SK-N-SH (cell line): ENCODE measurements at regions not wholly inside any gene's neighbourhood (a gene's known extent, or its start where the extent isn't known, plus 50 kb on each side); places are given as distances from the start of the nearest gene placed in this dataset.

Source experiments
- CTCF ChIA-PET: fragments of 300-600, 350-600 bp; formaldehyde crosslinking; extraction: SDS; loops from one replicate; lab custom pipeline; 2021; lab: Yijun Ruan, JAX
- POLR2A ChIA-PET: fragments of 350-600 bp; sonication (Branson Sonifier 250); formaldehyde crosslinking; extraction: SDS; loops from one replicate; lab custom pipeline; 2020; ENCODE audit warnings: antibody characterized with exemption, inconsistent platforms; lab: Yijun Ruan, JAX
- DNase-seq: peaks from one replicate; pipeline ENCODE4 v3.0.0; 2012
- H2AFZ ChIP-seq: fragments of 200-600 bp; sonication (generic); 2 replicates; pipeline ENCODE4 v1.8.1; 2016; ENCODE audit warnings: antibody characterized with exemption, mild to moderate bottlenecking, low read depth
- H3F3A ChIP-seq: fragments of 200-600 bp; sonication (generic); replicated peaks from 2 replicates; pipeline ENCODE3; 2016; ENCODE audit warnings: antibody characterized with exemption, mild to moderate bottlenecking; ENCODE audit not compliant: insufficient read depth
- H3K27ac ChIP-seq, 2 experiments: fragments of 200-500 bp in 1 of 2; fragments of 200-600 bp in 1 of 2; sonication (Bioruptor generic) in 1 of 2; sonication (generic), shearing (Covaris generic) in 1 of 2; 2 replicates each; pipeline versions ENCODE4 v1.5.1 to v1.6.1; 2014 to 2016; ENCODE audit warnings: low read depth in 2 of 2, inconsistent platforms in 1 of 2, low read length in 1 of 2, mild to moderate bottlenecking in 1 of 2, mixed read lengths in 1 of 2
- H3K27me3 ChIP-seq: fragments of 200-600 bp; sonication (generic), shearing (Covaris generic); 2 replicates; pipeline ENCODE4 v1.6.1; 2016; ENCODE audit warnings: mixed run types; ENCODE audit not compliant: insufficient read depth
- H3K36me3 ChIP-seq, 2 experiments: fragments of 200-500 bp in 1 of 2; fragments of 200-600 bp in 1 of 2; sonication (Bioruptor generic) in 1 of 2; sonication (generic) in 1 of 2; replicated peaks in 1 of 2; 2 replicates each; pipeline versions ENCODE3 to v1.5.1; 2014 to 2016; ENCODE audit warnings: low read length in 1 of 2, mild to moderate bottlenecking in 1 of 2; ENCODE audit not compliant: insufficient read depth in 2 of 2, control insufficient read depth in 1 of 2
- H3K4me1 ChIP-seq, 2 experiments: fragments of 200-500 bp in 1 of 2; fragments of 200-600 bp in 1 of 2; sonication (Bioruptor generic) in 1 of 2; sonication (generic), shearing (Covaris generic) in 1 of 2; 2 replicates each; pipeline versions ENCODE4 v1.5.1 to v1.6.1; 2014 to 2016; ENCODE audit warnings: low read depth in 1 of 2, low read length in 1 of 2, mixed run types in 1 of 2; ENCODE audit not compliant: insufficient read depth in 2 of 2, control insufficient read depth in 1 of 2
- H3K4me2 ChIP-seq: fragments of 200-600 bp; sonication (generic), shearing (Covaris generic); 2 replicates; pipeline ENCODE4 v1.6.1; 2017; ENCODE audit warnings: mixed run types
- H3K4me3 ChIP-seq, 2 experiments: fragments of 200-500 bp in 1 of 2; fragments of 200-600 bp in 1 of 2; sonication (Bioruptor generic) in 1 of 2; sonication (generic), shearing (Covaris generic) in 1 of 2; 2 replicates each; pipeline versions ENCODE4 v1.5.1 to v1.8.1; 2014 to 2016; ENCODE audit warnings: low read depth in 2 of 2, inconsistent platforms in 1 of 2, low read length in 1 of 2, mild to moderate bottlenecking in 1 of 2, mixed read lengths in 1 of 2, moderate library complexity in 1 of 2
- H3K79me2 ChIP-seq: fragments of 200-600 bp; sonication (generic); 2 replicates; pipeline ENCODE4 v1.8.1; 2017; ENCODE audit warnings: mild to moderate bottlenecking; ENCODE audit not compliant: insufficient read depth
- H3K9ac ChIP-seq: fragments of 200-600 bp; sonication (generic); 2 replicates; pipeline ENCODE4 v1.6.1; 2017; ENCODE audit warnings: mixed run types
- H3K9me2 ChIP-seq: fragments of 200-600 bp; sonication (generic); 2 replicates; pipeline ENCODE4 v1.6.1; 2017; ENCODE audit warnings: mixed run types
- H3K9me3 ChIP-seq: fragments of 200-600 bp; sonication (generic); 2 replicates; pipeline ENCODE4 v1.6.1; 2017; ENCODE audit warnings: mixed run types, mild to moderate bottlenecking, moderate library complexity
- H4K20me1 ChIP-seq: fragments of 200-600 bp; sonication (generic); 2 replicates; pipeline ENCODE4 v1.6.1; 2017; ENCODE audit warnings: mild to moderate bottlenecking, mixed run types; ENCODE audit not compliant: insufficient read depth
- CHD2 ChIP-seq: fragments of 150-350 bp; IDR thresholded peaks from 2 replicates; pipeline ENCODE4 v1.6.1; 2018; ENCODE audit warnings: low read length; ENCODE audit not compliant: partially characterized antibody
- ELF1 ChIP-seq: IDR thresholded peaks from 2 replicates; pipeline ENCODE4 v1.4.0; 2012
- EP300 ChIP-seq, 2 experiments: IDR thresholded peaks; 2 replicates each; pipeline versions ENCODE4 v1.4.0 to v1.6.1; 2012; ENCODE audit warnings: borderline replicate concordance in 1 of 2, low read depth in 1 of 2, low read length in 1 of 2
- FOSL2 ChIP-seq: IDR thresholded peaks from 2 replicates; pipeline ENCODE4 v1.4.0; 2012; ENCODE audit warnings: low read depth, mild to moderate bottlenecking, moderate library complexity, borderline replicate concordance
- FOXM1 ChIP-seq: IDR thresholded peaks from 2 replicates; pipeline ENCODE4 v1.4.0; 2012; ENCODE audit warnings: low read depth, mild to moderate bottlenecking
- JUND ChIP-seq: IDR thresholded peaks from 2 replicates; pipeline ENCODE4 v1.4.0; 2012
- MEF2A ChIP-seq: IDR thresholded peaks from 2 replicates; pipeline ENCODE4 v1.4.0; 2012; ENCODE audit warnings: low read depth, borderline replicate concordance
- MXI1 ChIP-seq: IDR thresholded peaks from 2 replicates; pipeline ENCODE4 v1.6.1; 2012; ENCODE audit warnings: mild to moderate bottlenecking, low read depth, low read length, improper control_type of control experiment
- NFIC ChIP-seq: IDR thresholded peaks from 2 replicates; pipeline ENCODE4 v1.4.0; 2012; ENCODE audit warnings: borderline replicate concordance
- NRF1 ChIP-seq: IDR thresholded peaks from 2 replicates; pipeline ENCODE4 v1.6.1; 2012; ENCODE audit warnings: low read depth, mild to moderate bottlenecking, low read length
- RCOR1 ChIP-seq: fragments of 150-350 bp; IDR thresholded peaks from 2 replicates; pipeline ENCODE4 v1.6.1; 2017; ENCODE audit warnings: antibody characterized with exemption, low read length
- SIN3A ChIP-seq: IDR thresholded peaks from 2 replicates; pipeline ENCODE4 v1.6.1; 2012; ENCODE audit warnings: low read depth, mild to moderate bottlenecking, low read length, moderate library complexity, borderline replicate concordance
- SMC3 ChIP-seq: IDR thresholded peaks from 2 replicates; pipeline ENCODE4 v1.6.1; 2012; ENCODE audit warnings: low read depth, low read length, improper control_type of control experiment
- TAF1 ChIP-seq: IDR thresholded peaks from 2 replicates; pipeline ENCODE4 v1.6.1; 2012; ENCODE audit warnings: low read depth, mild to moderate bottlenecking, low read length, moderate library complexity, borderline replicate concordance
- TCF12 ChIP-seq: IDR thresholded peaks from 2 replicates; pipeline ENCODE4 v1.4.0; 2012
- TEAD4 ChIP-seq: IDR thresholded peaks from 2 replicates; pipeline ENCODE4 v1.4.0; 2012; ENCODE audit warnings: mild to moderate bottlenecking, borderline replicate concordance; ENCODE audit not compliant: insufficient read depth
- WGBS: methylation state at CpG from one replicate; pipeline ENCODE4 v1.1.6; 2017; ENCODE audit warnings: low lambda C conversion rate; 5-methylcytosine and 5-hydroxymethylcytosine counted together

DNA sequence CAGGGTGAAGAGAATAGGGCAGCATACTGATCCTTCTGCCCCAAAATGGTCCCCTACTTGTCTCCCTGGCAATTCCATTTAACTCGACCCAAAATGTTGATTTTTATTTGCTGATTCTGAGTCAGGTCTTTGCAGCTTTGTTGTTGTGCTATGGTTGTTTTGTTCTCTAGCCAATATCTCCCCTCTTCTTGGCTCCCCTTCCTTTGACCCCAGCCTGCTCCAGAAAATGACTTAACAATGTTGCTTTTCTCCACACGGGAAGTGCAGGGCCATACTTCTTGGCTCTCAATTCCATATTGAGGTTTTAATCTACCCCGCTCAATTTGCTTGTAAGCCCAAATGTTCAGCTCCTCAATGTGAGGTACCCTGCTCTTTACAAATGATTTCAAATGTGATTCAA lies 330.0 kb downstream of the RASEF start:
- TF ChIP-seq MEF2A (no peak), SMC3 (no peak), JUND (no peak), FOSL2 (no peak), ELF1 (no peak)
- H3K9ac ChIP-seq, result no peak overlapping the region
- H3K36me3 ChIP-seq, result no peaks in the 10 kb centered on the region
- ChIA-PET POLR2A (no interaction called here), CTCF (no interaction called here)
- 31% methylated on average over 3 of the region's 3 CpGs for WGBS
- H3K79me2 ChIP-seq, result no peaks in the 10 kb centered on the region
- H3K4me2 ChIP-seq, result no peak overlapping the region
- H3K9me2 ChIP-seq, result no peaks in the 10 kb centered on the region
- no peaks in the 10 kb centered on the region for H3F3A ChIP-seq
- H2AFZ ChIP-seq, result no peak overlapping the region
- DNase-seq, result no peak
- no peak overlapping the region for H3K27ac ChIP-seq
- no peaks in the 10 kb centered on the region for H3K9me3 ChIP-seq
- H3K4me3 ChIP-seq, result no peak overlapping the region
- no peaks in the 10 kb centered on the region for H4K20me1 ChIP-seq
- H3K27me3 ChIP-seq, result no peaks in the 10 kb centered on the region
- H3K4me1 ChIP-seq, result no peaks in the 10 kb centered on the region

- Histone ChIP-seq H3K9me3 (no peaks in the 10 kb centered on the region), H3K4me2 (no peak overlapping the region), H3K27me3 (no peaks in the 10 kb centered on the region), H3K79me2 (no peaks in the 10 kb centered on the region), H3K4me1 (no peaks in the 10 kb centered on the region), H2AFZ (no peak overlapping the region), H3K4me3 (no peak overlapping the region), H3K9ac (no peak overlapping the region), H3K36me3 (no peaks in the 10 kb centered on the region), H4K20me1 (no peaks in the 10 kb centered on the region), H3K27ac (no peak overlapping the region), H3F3A (no peaks in the 10 kb centered on the region), H3K9me2 (no peaks in the 10 kb centered on the region)
- TF ChIP-seq JUND, result no peak
- no peak for TF ChIP-seq SMC3
- TF ChIP-seq TEAD4, result no peak
- TF ChIP-seq CHD2, result no peak
- no peak for TF ChIP-seq MXI1
- no peak for TF ChIP-seq NRF1
- no peak for TF ChIP-seq NFIC
- no peak for TF ChIP-seq EP300 (IDR thresholded peaks at IDR 0.05; ENCODE audit: borderline replicate concordance in 1 of 2, low read depth in 1 of 2, low read length in 1 of 2)
- no peak for TF ChIP-seq TAF1
- no peak for TF ChIP-seq SIN3A
- no peak for TF ChIP-seq TCF12
- TF ChIP-seq FOXM1, result no peak
- TF ChIP-seq RCOR1, result no peak
- TF ChIP-seq MEF2A, result no peak
- DNase-seq, result no peak
- POLR2A ChIA-PET, result no interaction called here
- 33% methylated on average over 4 of the region's 4 CpGs for WGBS
- CTCF ChIA-PET, result interaction anchor here (0.9 kb wide), 1 partner anchor 86 kb away, joined by 3 read pairs; no protein-coding TSS in a partner anchor
Observed at GRCh38 chr9:82736126-82736525, 326.8 kb downstream of the RASEF start.
